ENCODE measurements at regions not wholly inside any gene's neighbourhood (a gene's known extent, or its start where the extent isn't known, plus 50 kb on each side); places are given as distances from the start of the nearest gene placed in this dataset.

DNA sequence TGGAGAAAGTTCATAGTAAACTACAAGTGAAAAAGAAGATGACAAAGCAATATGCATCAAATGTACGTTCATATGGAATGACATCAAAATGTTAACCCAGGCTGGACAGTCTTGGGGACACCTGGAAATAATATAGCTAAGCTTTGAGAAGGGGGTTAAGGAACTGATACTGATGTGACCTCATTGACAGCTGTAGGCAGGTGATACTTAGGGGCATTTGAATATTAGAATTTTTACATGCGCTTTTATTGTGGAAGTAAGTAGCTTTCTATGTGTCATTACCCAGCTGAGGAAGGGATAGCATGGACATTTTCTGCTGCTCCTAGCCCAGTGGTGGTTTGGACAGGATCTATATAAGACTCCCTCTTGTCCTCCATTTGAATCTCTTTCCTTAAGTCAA is 299.7 kb downstream of the CWC27 start:
- TF ChIP-seq CTCF (IDR thresholded peaks at IDR 0.05 in 8 of 11, conservative IDR thresholded peaks at IDR 0.05 in 3 of 11) (no peak), POLR2AphosphoS5 (IDR thresholded peaks at IDR 0.05) (no peak), POLR2A (IDR thresholded peaks at IDR 0.05) (no peak)

Measured in spleen (tissue), 7 donors.